HG02852 (cell line): ENCODE measurements at regions not wholly inside any gene's neighbourhood (a gene's known extent, or its start where the extent isn't known, plus 50 kb on each side); places are given as distances from the start of the nearest gene placed in this dataset.
A peak's percentile ranks its signal among the peaks of the same experiment; 100 is the strongest.

Experiments
- ATAC-seq: cut with Tn5 transposase; IDR thresholded peaks from one replicate; pipeline ENCODE4 v1.9.1; 2021; ENCODE audit warnings: mild to moderate bottlenecking, moderate library complexity; ENCODE audit not compliant: unreplicated experiment

- ATAC-seq: no peak
These were observed 498.0 kb upstream of the CFAP20DC start for GRCh38 chr3:59547874-59548273.

- ATAC-seq: no peak
These were observed 496.7 kb upstream of the CFAP20DC start for GRCh38 chr3:59546522-59546921.

- no peak for ATAC-seq
These were observed 495.5 kb upstream of the CFAP20DC start for GRCh38 chr3:59545374-59545773.

GRCh38 chr3:59542276-59542675, 492.5 kb upstream of the CFAP20DC start:
- no peak for ATAC-seq

GRCh38 chr3:59540696-59541095, 490.9 kb upstream of the CFAP20DC start:
- ATAC-seq: peak; percentile 97

GRCh38 chr3:59540241-59540640, 490.4 kb upstream of the CFAP20DC start:
- no peak for ATAC-seq

GRCh38 chr3:59538753-59539432, 489.1 kb upstream of the CFAP20DC start:
- ATAC-seq: no peak

- no peak for ATAC-seq
These were observed 486.0 kb upstream of the CFAP20DC start for GRCh38 chr3:59535791-59536221.

- no peak for ATAC-seq
These were observed 482.2 kb upstream of the CFAP20DC start for GRCh38 chr3:59531994-59532393.

GRCh38 chr3:59531066-59531745, 481.4 kb upstream of the CFAP20DC start:
- ATAC-seq: no peak

- no peak for ATAC-seq
These were observed 478.4 kb upstream of the CFAP20DC start for GRCh38 chr3:59528251-59528650.

- no peak for ATAC-seq
These were observed 477.7 kb upstream of the CFAP20DC start for GRCh38 chr3:59527493-59527892.

GRCh38 chr3:59526999-59527398, 477.2 kb upstream of the CFAP20DC start:
- no peak for ATAC-seq

GRCh38 chr3:59522550-59522949, 472.7 kb upstream of the CFAP20DC start:
- ATAC-seq: no peak

GRCh38 chr3:59519094-59519493, 469.3 kb upstream of the CFAP20DC start:
- ATAC-seq: no peak

GRCh38 chr3:59518283-59519055, 468.6 kb upstream of the CFAP20DC start:
- ATAC-seq: no peak

GRCh38 chr3:59517388-59517787, 467.6 kb upstream of the CFAP20DC start:
- no peak for ATAC-seq

GRCh38 chr3:59515966-59516365, 466.1 kb upstream of the CFAP20DC start:
- ATAC-seq: no peak

GRCh38 chr3:59514865-59515482, 465.1 kb upstream of the CFAP20DC start:
- no peak for ATAC-seq

- no peak for ATAC-seq
These were observed 463.7 kb upstream of the CFAP20DC start for GRCh38 chr3:59513570-59513969.

- ATAC-seq: no peak
These were observed 462.2 kb upstream of the CFAP20DC start for GRCh38 chr3:59512066-59512465.
